Upper lobe of left lung (tissue), 6 donors: ENCODE measurements at regions not wholly inside any gene's neighbourhood (a gene's known extent, or its start where the extent isn't known, plus 50 kb on each side); places are given as distances from the start of the nearest gene placed in this dataset.

Experiments
- ATAC-seq, 2 donors: fragments of 200-7000 bp; cut with Tn5 transposase; one replicate each; pipeline ENCODE4 v1.9.1; 2022; ENCODE audit warnings: mild to moderate bottlenecking in 2 of 2, moderate library complexity in 2 of 2; ENCODE audit not compliant: low FRiP score in 2 of 2
- DNase-seq, 2 donors: peaks; one replicate each; pipeline ENCODE4 v3.0.0-alpha.2; 2019 to 2020
- H3K27ac ChIP-seq, 4 donors: fragments of 200-600 bp; sonication (generic); one replicate each; pipeline ENCODE4 v1.5.1; 2016 to 2019
- H3K27me3 ChIP-seq, 4 donors: fragments of 200-600 bp; sonication (generic); one replicate each; pipeline ENCODE4 v1.5.1; 2017 to 2019
- H3K36me3 ChIP-seq, 4 donors: fragments of 200-600 bp; sonication (generic); one replicate each; pipeline ENCODE4 v1.5.1; 2016 to 2019
- H3K4me1 ChIP-seq, 4 donors: fragments of 200-600 bp; sonication (generic); one replicate each; pipeline ENCODE4 v1.5.1; 2018 to 2019
- H3K4me3 ChIP-seq, 4 donors: fragments of 200-600 bp; sonication (generic); one replicate each; pipeline ENCODE4 v1.5.1; 2017 to 2019; ENCODE audit warnings: mild to moderate bottlenecking in 2 of 4, moderate library complexity in 1 of 4
- H3K9me3 ChIP-seq, 4 donors: fragments of 200-600 bp; sonication (generic); one replicate each; pipeline ENCODE4 v1.5.1; 2018 to 2019
- EP300 ChIP-seq, 4 donors: sonication (generic); formaldehyde crosslinking; IDR thresholded peaks; one replicate each; pipeline ENCODE4 v1.5.1; 2017; ENCODE audit warnings: antibody characterized with exemption in 4 of 4, control low read depth in 2 of 4
- POLR2A ChIP-seq, 4 donors: fragments of 450-650 bp; IDR thresholded peaks; one replicate each; pipeline ENCODE4 v1.5.1; 2016 to 2017; ENCODE audit warnings: antibody characterized with exemption in 4 of 4, mild to moderate bottlenecking in 2 of 4
- POLR2AphosphoS5 ChIP-seq, 2 donors: sonication (generic); formaldehyde crosslinking; IDR thresholded peaks; one replicate each; pipeline ENCODE4 v1.5.1; 2017; ENCODE audit warnings: antibody characterized with exemption in 2 of 2
- WGBS, 2 donors: methylation state at CpG; one replicate each; pipeline ENCODE4 v1.1.5; 2017 to 2018; 5-methylcytosine and 5-hydroxymethylcytosine counted together
- TF ChIP-seq, protein P1 (sequence below), 6 experiments: fragments of 450-650 bp in 4 of 6; fragments of 200-600 bp in 2 of 6; sonication (generic) in 2 of 6; IDR thresholded peaks; one replicate each; pipeline ENCODE4 v1.5.1; 2016 to 2019; ENCODE audit warnings: antibody characterized with exemption in 6 of 6
- donor health status: DM: no; HTN: no; CAD: no; lungs with moderate emphysema.
- donor health status: DM: no; HTN: yes; CAD: no; lungs with severe emphysema.

DNA sequence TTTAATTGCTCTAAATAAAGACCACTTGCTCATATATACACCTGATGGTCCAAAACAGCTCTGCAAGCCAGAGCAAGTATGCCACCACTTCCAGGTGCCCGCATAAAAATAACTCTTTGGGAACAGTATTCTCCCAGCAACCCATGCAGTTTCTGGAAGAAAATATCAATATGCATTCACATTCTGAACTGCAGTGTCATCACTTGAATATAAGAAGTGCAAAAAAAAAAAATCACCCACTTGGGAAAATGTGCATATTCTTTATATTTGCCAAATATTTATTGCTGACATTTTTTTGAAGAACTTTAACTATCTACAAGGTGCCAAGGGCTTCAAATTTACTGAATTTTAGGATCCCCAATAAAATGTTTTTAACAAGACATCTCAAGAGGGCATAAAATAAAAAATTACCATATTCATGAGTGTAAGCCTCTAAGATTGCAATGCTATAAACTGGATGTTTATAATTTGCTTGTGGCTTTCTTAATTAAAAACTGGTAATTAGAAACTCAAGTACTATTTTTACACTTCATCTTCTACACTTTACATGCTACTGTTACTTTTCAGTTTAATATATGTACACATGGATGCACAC lies 360.6 kb upstream of the HNRNPA3 start:
- no peaks in the 10 kb centered on the region for H3K36me3 ChIP-seq
- no peak for TF ChIP-seq POLR2A (IDR thresholded peaks at IDR 0.05)
- TF ChIP-seq EP300 (IDR thresholded peaks at IDR 0.05): no peak
- no peak for TF ChIP-seq POLR2AphosphoS5 (IDR thresholded peaks at IDR 0.05)
- TF ChIP-seq, protein P1, sequence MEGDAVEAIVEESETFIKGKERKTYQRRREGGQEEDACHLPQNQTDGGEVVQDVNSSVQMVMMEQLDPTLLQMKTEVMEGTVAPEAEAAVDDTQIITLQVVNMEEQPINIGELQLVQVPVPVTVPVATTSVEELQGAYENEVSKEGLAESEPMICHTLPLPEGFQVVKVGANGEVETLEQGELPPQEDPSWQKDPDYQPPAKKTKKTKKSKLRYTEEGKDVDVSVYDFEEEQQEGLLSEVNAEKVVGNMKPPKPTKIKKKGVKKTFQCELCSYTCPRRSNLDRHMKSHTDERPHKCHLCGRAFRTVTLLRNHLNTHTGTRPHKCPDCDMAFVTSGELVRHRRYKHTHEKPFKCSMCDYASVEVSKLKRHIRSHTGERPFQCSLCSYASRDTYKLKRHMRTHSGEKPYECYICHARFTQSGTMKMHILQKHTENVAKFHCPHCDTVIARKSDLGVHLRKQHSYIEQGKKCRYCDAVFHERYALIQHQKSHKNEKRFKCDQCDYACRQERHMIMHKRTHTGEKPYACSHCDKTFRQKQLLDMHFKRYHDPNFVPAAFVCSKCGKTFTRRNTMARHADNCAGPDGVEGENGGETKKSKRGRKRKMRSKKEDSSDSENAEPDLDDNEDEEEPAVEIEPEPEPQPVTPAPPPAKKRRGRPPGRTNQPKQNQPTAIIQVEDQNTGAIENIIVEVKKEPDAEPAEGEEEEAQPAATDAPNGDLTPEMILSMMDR (IDR thresholded peaks at IDR 0.05): no peak
- DNase-seq (no peak), ATAC-seq (no peak)
- H3K27me3 ChIP-seq: no peaks in the 10 kb centered on the region
- no peak overlapping the region for H3K27ac ChIP-seq
- peaks cover 0 to 5% (median 0%) of the 10 kb centered on the region in 4 donors for H3K4me1 ChIP-seq
- WGBS, 2 donors: 85 to 89% methylated on average over 1 of the region's 1 CpG
- H3K4me3 ChIP-seq: no peak overlapping the region
- no peaks in the 10 kb centered on the region for H3K9me3 ChIP-seq

DNA sequence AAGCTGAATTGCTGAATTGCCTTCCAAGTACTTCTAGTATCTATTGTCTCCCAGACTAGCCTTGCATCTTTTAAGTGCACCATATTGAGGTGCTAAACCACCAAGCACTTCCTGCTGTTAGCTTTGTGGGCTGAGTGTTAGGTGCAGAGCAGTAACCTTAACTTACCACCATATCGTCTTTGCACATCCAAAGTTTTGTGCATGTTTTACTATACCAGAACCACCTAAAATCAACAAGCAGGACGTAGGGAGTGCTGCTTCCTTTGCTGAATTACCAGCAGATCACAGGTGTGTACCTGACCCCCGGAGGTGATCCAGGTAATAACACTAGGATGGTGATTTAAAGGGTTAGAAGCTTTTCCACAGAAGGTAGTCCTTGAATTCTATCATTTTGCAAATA lies 359.9 kb upstream of the HNRNPA3 start:
- TF ChIP-seq, protein P1 (IDR thresholded peaks at IDR 0.05): no peak
- TF ChIP-seq POLR2AphosphoS5 (IDR thresholded peaks at IDR 0.05) (no peak), POLR2A (IDR thresholded peaks at IDR 0.05) (no peak), EP300 (IDR thresholded peaks at IDR 0.05) (no peak)
- DNase-seq (no peak), ATAC-seq (no peak)
- Histone ChIP-seq H3K27me3 (no peaks in the 10 kb centered on the region), H3K27ac (no peak overlapping the region), H3K4me1 (peaks cover 0 to 5% (median 0%) of the 10 kb centered on the region in 4 donors), H3K9me3 (no peaks in the 10 kb centered on the region), H3K4me3 (no peak overlapping the region), H3K36me3 (no peaks in the 10 kb centered on the region)
- 37 to 50% methylated on average over 3 of the region's 3 CpGs for WGBS, 2 donors

DNA sequence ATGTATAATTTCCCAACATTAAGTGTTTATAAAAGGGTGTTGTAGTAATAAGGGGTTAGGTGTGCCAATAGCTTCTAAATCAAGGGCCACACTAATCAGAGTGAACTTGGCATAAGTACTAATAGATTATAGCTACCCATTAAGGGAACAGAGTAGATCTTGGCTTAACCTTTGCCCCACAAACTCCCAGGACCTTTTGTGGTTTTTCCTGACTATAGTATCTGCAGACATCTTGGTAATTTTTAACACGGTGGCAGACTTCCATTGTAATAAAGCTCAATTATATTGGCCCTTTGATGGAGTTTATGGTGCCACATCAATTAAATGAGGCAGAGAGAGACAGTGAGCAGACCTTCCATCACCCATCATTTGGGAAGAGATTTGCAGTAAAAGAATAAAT lies 358.5 kb upstream of the HNRNPA3 start:
- no peak overlapping the region for H3K27ac ChIP-seq
- ATAC-seq: no peak
- H3K27me3 ChIP-seq: no peaks in the 10 kb centered on the region
- H3K9me3 ChIP-seq: no peaks in the 10 kb centered on the region
- no peak for TF ChIP-seq EP300 (IDR thresholded peaks at IDR 0.05)
- no peak overlapping the region for H3K4me3 ChIP-seq
- DNase-seq: no peak
- peaks cover 0 to 5% (median 0%) of the 10 kb centered on the region in 4 donors for H3K4me1 ChIP-seq
- WGBS, 2 donors: 73 to 86% methylated on average over 1 of the region's 1 CpG
- no peaks in the 10 kb centered on the region for H3K36me3 ChIP-seq

GRCh38 chr2:176854878-176855277 lies 357.7 kb upstream of the HNRNPA3 start:
- Histone ChIP-seq H3K9me3 (no peaks in the 10 kb centered on the region), H3K27me3 (no peaks in the 10 kb centered on the region), H3K4me3 (no peak overlapping the region), H3K27ac (no peak overlapping the region), H3K36me3 (no peaks in the 10 kb centered on the region), H3K4me1 (peaks cover 0 to 5% (median 0%) of the 10 kb centered on the region in 4 donors)
- DNase-seq: no peak
- ATAC-seq: no peak
- no peak for TF ChIP-seq POLR2AphosphoS5 (IDR thresholded peaks at IDR 0.05)
- TF ChIP-seq, protein P1 (IDR thresholded peaks at IDR 0.05): no peak
- no peak for TF ChIP-seq EP300 (IDR thresholded peaks at IDR 0.05)
- no peak for TF ChIP-seq POLR2A (IDR thresholded peaks at IDR 0.05)
- WGBS, 2 donors: 64 to 66% methylated on average over 3 of the region's 3 CpGs

- DNase-seq: no peak
Observed at GRCh38 chr2:176856683-176857082, 355.9 kb upstream of the HNRNPA3 start.

More at GRCh38 chr2:176856683-176857082, 355.9 kb upstream of the HNRNPA3 start:
- TF ChIP-seq POLR2A (IDR thresholded peaks at IDR 0.05) (no peak), EP300 (IDR thresholded peaks at IDR 0.05) (no peak), POLR2AphosphoS5 (IDR thresholded peaks at IDR 0.05) (no peak)
- TF ChIP-seq, protein P1 (IDR thresholded peaks at IDR 0.05): no peak
- H3K27me3 ChIP-seq: no peaks in the 10 kb centered on the region
- ATAC-seq: no peak
- no peak overlapping the region for H3K27ac ChIP-seq
- H3K4me3 ChIP-seq: no peak overlapping the region
- WGBS, 2 donors: 61% methylated on average over 1 of the region's 1 CpG
- H3K9me3 ChIP-seq: no peaks in the 10 kb centered on the region
- no peaks in the 10 kb centered on the region for H3K36me3 ChIP-seq
- peaks cover 0 to 5% (median 0%) of the 10 kb centered on the region in 4 donors for H3K4me1 ChIP-seq
